OCI-LY7 (cell line): ENCODE measurements at regions not wholly inside any gene's neighbourhood (a gene's known extent, or its start where the extent isn't known, plus 50 kb on each side); places are given as distances from the start of the nearest gene placed in this dataset.

Source experiments
- EZH2phosphoT487 ChIP-seq: fragments of 200-600 bp; sonication (generic); IDR thresholded peaks from 2 replicates; pipeline ENCODE4 v1.6.1; 2018; ENCODE audit warnings: low read depth, borderline replicate concordance, mild to moderate bottlenecking, mixed run types, antibody characterized with exemption, low read length, moderate library complexity, mixed read lengths
- TF ChIP-seq, protein P1 (sequence below): fragments of 200-600 bp; sonication (generic); conservative IDR thresholded peaks from 2 replicates; pipeline ENCODE4 v1.5.1; 2014; ENCODE audit warnings: mild to moderate bottlenecking, antibody characterized with exemption, low read length, moderate library complexity, mixed read lengths

GRCh38 chr7:33677556-33677955 is 227.8 kb upstream of the BMPER start:
- TF ChIP-seq, protein P1, sequence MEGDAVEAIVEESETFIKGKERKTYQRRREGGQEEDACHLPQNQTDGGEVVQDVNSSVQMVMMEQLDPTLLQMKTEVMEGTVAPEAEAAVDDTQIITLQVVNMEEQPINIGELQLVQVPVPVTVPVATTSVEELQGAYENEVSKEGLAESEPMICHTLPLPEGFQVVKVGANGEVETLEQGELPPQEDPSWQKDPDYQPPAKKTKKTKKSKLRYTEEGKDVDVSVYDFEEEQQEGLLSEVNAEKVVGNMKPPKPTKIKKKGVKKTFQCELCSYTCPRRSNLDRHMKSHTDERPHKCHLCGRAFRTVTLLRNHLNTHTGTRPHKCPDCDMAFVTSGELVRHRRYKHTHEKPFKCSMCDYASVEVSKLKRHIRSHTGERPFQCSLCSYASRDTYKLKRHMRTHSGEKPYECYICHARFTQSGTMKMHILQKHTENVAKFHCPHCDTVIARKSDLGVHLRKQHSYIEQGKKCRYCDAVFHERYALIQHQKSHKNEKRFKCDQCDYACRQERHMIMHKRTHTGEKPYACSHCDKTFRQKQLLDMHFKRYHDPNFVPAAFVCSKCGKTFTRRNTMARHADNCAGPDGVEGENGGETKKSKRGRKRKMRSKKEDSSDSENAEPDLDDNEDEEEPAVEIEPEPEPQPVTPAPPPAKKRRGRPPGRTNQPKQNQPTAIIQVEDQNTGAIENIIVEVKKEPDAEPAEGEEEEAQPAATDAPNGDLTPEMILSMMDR: no peak
- no peak for TF ChIP-seq EZH2phosphoT487
